ENCODE measurements at regions not wholly inside any gene's neighbourhood (a gene's known extent, or its start where the extent isn't known, plus 50 kb on each side); places are given as distances from the start of the nearest gene placed in this dataset.

GRCh38 chr9:29078063-29078666, 1504.9 kb upstream of the C9orf72 start:
- no peak for TF ChIP-seq CTCF (conservative IDR thresholded peaks at IDR 0.05; ENCODE audit: low read length)
- TF ChIP-seq EZH2phosphoT487 (IDR thresholded peaks at IDR 0.05; ENCODE audit: borderline replicate concordance): no peak

Measured in Loucy (cell line).